ENCODE measurements at regions not wholly inside any gene's neighbourhood (a gene's known extent, or its start where the extent isn't known, plus 50 kb on each side); places are given as distances from the start of the nearest gene placed in this dataset.
A peak's percentile ranks its signal among the peaks of the same experiment; 100 is the strongest.

DNA sequence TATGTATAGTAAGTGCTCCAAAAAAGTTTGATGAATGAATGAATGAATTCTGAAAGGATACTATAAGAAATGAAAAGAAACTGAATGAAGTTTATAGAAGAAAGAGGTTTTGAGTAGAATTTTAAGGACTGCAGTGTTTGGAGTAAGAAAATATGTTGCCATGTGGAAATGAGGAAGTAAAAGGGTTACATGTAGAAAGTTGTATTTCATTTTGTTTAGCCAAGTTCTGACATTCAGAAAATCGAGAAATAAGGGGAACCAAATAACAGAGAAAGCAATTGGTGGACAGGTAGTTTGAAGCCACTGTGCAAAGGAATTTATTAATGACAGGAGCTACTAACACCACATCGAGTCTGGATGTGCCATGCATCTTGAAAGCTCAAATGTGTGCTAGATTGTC lies 200.7 kb downstream of the SATB1 start:
- no peak for DNase-seq
- H3K27ac ChIP-seq (ENCODE audit: low read depth, low read length), result no peak overlapping the region
- no peak overlapping the region for H3K4me3 ChIP-seq (ENCODE audit: low read length in 2 of 2)
- intact Hi-C loops (cut with micrococcal nuclease), result no loop called here
- CTCF ChIA-PET (ENCODE audit: partially characterized antibody), result interaction anchor here (1.5 kb wide), 1 partner anchor 24 kb away, joined by 3 read pairs; no protein-coding TSS in a partner anchor
- no peaks in the 10 kb centered on the region for H3K36me3 ChIP-seq (ENCODE audit: insufficient read depth, low read length)
- no peaks in the 10 kb centered on the region for H3K27me3 ChIP-seq (ENCODE audit: insufficient read depth, low read length)
- Mint-ChIP-seq H3K27ac (peak overlapping the region in 1 of 7 donors; percentile 25), H3K27me3 (peaks cover 6 to 12% of the 10 kb centered on the region in 2 donors), H3K4me1 (peaks cover 4 to 7% (median 5%) of the 10 kb centered on the region in 4 donors), H3K36me3 (no peaks in the 10 kb centered on the region), H3K9me3 (peaks cover 0 to 2% (median 0%) of the 10 kb centered on the region in 8 donors), H3K4me3 (peak overlapping the region in 1 of 8 donors; percentile 46)
- no peaks in the 10 kb centered on the region for H3K9me3 ChIP-seq (ENCODE audit: control insufficient read depth in 1 of 2, low read length in 2 of 2)
- POLR2A ChIA-PET (ENCODE audit: partially characterized antibody), result no interaction called here
- no peaks in the 10 kb centered on the region for H3K4me1 ChIP-seq (ENCODE audit: insufficient read depth, low read length)

DNA sequence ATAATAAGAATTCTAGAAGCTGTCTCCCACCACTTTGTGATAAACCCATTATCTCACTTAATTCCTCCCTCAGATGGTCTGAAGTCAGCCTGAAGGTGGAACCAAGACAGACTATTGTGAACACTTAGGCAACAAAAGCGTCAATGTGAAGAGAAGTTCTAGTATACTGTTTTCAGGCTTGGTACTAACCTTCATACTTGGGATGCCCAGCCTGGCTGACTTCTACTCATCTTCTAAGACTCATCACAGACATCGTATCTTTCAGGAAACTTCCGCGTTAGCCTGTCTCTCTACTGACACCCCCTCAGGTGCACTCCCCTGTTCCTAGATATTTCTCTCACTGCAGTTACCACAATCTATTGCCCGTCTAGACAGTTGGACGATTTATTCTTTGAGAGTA lies 201.2 kb downstream of the SATB1 start:
- Histone ChIP-seq H3K9me3 (ENCODE audit: control insufficient read depth in 1 of 2, low read length in 2 of 2) (no peaks in the 10 kb centered on the region), H3K4me1 (ENCODE audit: insufficient read depth, low read length) (no peaks in the 10 kb centered on the region), H3K4me3 (ENCODE audit: low read length in 2 of 2) (no peak overlapping the region), H3K27me3 (ENCODE audit: insufficient read depth, low read length) (no peaks in the 10 kb centered on the region), H3K27ac (ENCODE audit: low read depth, low read length) (no peak overlapping the region), H3K36me3 (ENCODE audit: insufficient read depth, low read length) (no peaks in the 10 kb centered on the region)
- ChIA-PET CTCF (ENCODE audit: partially characterized antibody) (no interaction called here), POLR2A (ENCODE audit: partially characterized antibody) (no interaction called here)
- intact Hi-C loops (cut with micrococcal nuclease), result no loop called here
- H3K4me3 Mint-ChIP-seq, result peak overlapping the region in 1 of 8 donors; percentile 46
- H3K9me3 Mint-ChIP-seq, result peaks cover 0 to 2% (median 0%) of the 10 kb centered on the region in 8 donors
- H3K4me1 Mint-ChIP-seq, result peaks cover 4 to 7% (median 5%) of the 10 kb centered on the region in 4 donors
- H3K27ac Mint-ChIP-seq, result no peak overlapping the region
- H3K36me3 Mint-ChIP-seq, result no peaks in the 10 kb centered on the region
- H3K27me3 Mint-ChIP-seq, result peaks cover 5 to 10% of the 10 kb centered on the region in 2 donors
- no peak for DNase-seq

DNA sequence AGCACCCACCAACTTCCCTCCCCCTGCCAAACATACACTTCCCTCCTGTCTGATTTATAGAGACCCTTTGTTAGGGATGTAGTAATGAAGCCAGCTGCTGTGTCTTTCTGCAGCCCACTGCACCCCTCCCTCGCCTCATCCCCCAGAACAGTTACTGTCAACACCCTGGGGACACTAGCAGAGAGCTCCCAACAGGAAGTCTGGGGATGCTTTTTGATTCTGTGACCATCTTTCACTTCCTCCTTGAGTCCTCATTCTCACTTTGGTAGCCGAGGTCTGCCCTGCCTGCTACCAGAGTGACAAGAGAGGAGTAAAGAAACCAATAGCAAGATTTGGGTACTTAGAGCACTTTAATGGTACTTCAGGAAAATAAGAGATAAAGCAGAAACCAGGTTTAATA lies 201.6 kb downstream of the SATB1 start:
- H3K4me3 Mint-ChIP-seq, result no peak overlapping the region
- intact Hi-C loops (cut with micrococcal nuclease), result no loop called here
- no peak overlapping the region for H3K27ac Mint-ChIP-seq
- peaks cover 4 to 7% (median 5%) of the 10 kb centered on the region in 4 donors for H3K4me1 Mint-ChIP-seq
- H3K36me3 ChIP-seq (ENCODE audit: insufficient read depth, low read length), result no peaks in the 10 kb centered on the region
- H3K4me3 ChIP-seq (ENCODE audit: low read length in 2 of 2), result no peak overlapping the region
- H3K27me3 ChIP-seq (ENCODE audit: insufficient read depth, low read length), result no peaks in the 10 kb centered on the region
- no peak for DNase-seq
- no peaks in the 10 kb centered on the region for H3K4me1 ChIP-seq (ENCODE audit: insufficient read depth, low read length)
- H3K9me3 ChIP-seq (ENCODE audit: control insufficient read depth in 1 of 2, low read length in 2 of 2), result no peaks in the 10 kb centered on the region
- ChIA-PET CTCF (ENCODE audit: partially characterized antibody) (no interaction called here), POLR2A (ENCODE audit: partially characterized antibody) (no interaction called here)
- peaks cover 0 to 2% (median 0%) of the 10 kb centered on the region in 8 donors for H3K9me3 Mint-ChIP-seq
- no peak overlapping the region for H3K27ac ChIP-seq (ENCODE audit: low read depth, low read length)
- H3K36me3 Mint-ChIP-seq, result no peaks in the 10 kb centered on the region
- H3K27me3 Mint-ChIP-seq, result peaks cover 5 to 9% of the 10 kb centered on the region in 2 donors

DNA sequence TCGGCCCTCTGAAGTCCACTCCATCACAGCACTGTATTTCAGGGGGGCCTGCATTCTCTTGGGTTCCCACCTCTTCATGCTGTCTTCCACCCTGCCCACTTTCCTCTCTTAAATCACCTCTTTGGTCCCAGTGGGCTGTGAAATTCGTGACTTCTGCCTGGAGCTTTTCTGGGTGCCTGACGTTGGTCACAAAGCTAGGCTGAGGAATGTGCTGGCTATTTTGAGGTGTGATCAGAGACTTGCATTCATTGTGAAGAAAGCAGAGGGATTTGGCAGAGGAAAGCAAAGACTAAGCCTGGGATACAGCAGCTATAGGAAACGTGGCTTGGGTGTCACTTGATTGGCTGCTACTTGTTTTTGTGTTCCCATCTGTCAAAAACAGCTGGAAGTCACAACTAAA lies 202.5 kb downstream of the SATB1 start:
- no peaks in the 10 kb centered on the region for H3K4me1 ChIP-seq (ENCODE audit: insufficient read depth, low read length)
- ChIA-PET POLR2A (ENCODE audit: partially characterized antibody) (no interaction called here), CTCF (ENCODE audit: partially characterized antibody) (no interaction called here)
- DNase-seq, result no peak
- Mint-ChIP-seq H3K36me3 (no peaks in the 10 kb centered on the region), H3K4me3 (no peak overlapping the region), H3K9me3 (no peaks in the 10 kb centered on the region), H3K4me1 (peaks cover 4 to 6% (median 5%) of the 10 kb centered on the region in 4 donors), H3K27ac (no peak overlapping the region), H3K27me3 (peaks cover 4 to 5% of the 10 kb centered on the region in 2 donors)
- H3K27me3 ChIP-seq (ENCODE audit: insufficient read depth, low read length), result no peaks in the 10 kb centered on the region
- H3K36me3 ChIP-seq (ENCODE audit: insufficient read depth, low read length), result no peaks in the 10 kb centered on the region
- no peaks in the 10 kb centered on the region for H3K9me3 ChIP-seq (ENCODE audit: control insufficient read depth in 1 of 2, low read length in 2 of 2)
- intact Hi-C loops (cut with micrococcal nuclease), result no loop called here
- no peak overlapping the region for H3K27ac ChIP-seq (ENCODE audit: low read depth, low read length)
- no peak overlapping the region for H3K4me3 ChIP-seq (ENCODE audit: low read length in 2 of 2)

DNA sequence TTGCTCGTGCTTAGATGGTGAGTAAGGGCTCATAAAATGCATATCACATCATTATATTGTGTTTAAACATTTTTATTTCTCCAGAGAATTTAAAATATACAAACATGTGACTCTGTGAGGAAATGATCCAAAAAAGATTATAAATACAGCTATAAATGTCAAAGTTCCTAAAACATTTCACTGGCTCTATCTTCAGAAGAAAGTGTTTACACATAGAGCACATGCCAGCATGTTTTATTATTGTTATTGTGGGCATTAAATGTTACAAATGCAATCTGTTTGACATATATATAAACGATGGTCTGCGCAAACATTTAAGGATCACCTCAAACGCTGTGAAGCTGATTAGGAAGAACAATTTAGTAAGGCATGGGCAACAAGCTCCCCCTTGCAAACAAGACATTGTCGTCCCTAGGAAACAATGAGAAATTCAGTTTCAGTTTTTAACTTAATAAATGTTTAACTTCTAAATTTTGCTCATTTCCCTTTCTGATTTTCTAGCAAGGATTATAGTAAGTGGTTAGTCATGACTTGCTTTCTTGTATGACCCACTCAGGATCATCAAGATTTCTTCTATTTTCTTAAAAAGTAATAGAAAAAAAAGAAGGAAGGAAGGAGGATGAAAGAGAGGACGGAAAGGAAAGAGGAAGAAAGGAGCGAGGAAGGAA lies 207.5 kb downstream of the SATB1 start:
- H3K36me3 ChIP-seq (ENCODE audit: insufficient read depth, low read length), result no peaks in the 10 kb centered on the region
- H3K4me3 ChIP-seq (ENCODE audit: low read length in 2 of 2), result no peak overlapping the region
- no peaks in the 10 kb centered on the region for H3K4me1 ChIP-seq (ENCODE audit: insufficient read depth, low read length)
- no peak overlapping the region for H3K27ac ChIP-seq (ENCODE audit: low read depth, low read length)
- H3K4me3 Mint-ChIP-seq, result no peak overlapping the region
- peaks cover 0 to 4% (median 2%) of the 10 kb centered on the region in 4 donors for H3K4me1 Mint-ChIP-seq
- no peak overlapping the region for H3K27ac Mint-ChIP-seq
- POLR2A ChIA-PET (ENCODE audit: partially characterized antibody), result no interaction called here
- H3K36me3 Mint-ChIP-seq, result no peaks in the 10 kb centered on the region
- no peak for DNase-seq
- H3K27me3 ChIP-seq (ENCODE audit: insufficient read depth, low read length), result no peaks in the 10 kb centered on the region
- CTCF ChIA-PET (ENCODE audit: partially characterized antibody), result no interaction called here
- H3K9me3 ChIP-seq (ENCODE audit: control insufficient read depth in 1 of 2, low read length in 2 of 2), result no peaks in the 10 kb centered on the region
- peaks cover 0 to 2% (median 0%) of the 10 kb centered on the region in 8 donors for H3K9me3 Mint-ChIP-seq
- intact Hi-C loops (cut with micrococcal nuclease), result no loop called here
- H3K27me3 Mint-ChIP-seq, result peaks cover 0 to 1% of the 10 kb centered on the region in 2 donors

DNA sequence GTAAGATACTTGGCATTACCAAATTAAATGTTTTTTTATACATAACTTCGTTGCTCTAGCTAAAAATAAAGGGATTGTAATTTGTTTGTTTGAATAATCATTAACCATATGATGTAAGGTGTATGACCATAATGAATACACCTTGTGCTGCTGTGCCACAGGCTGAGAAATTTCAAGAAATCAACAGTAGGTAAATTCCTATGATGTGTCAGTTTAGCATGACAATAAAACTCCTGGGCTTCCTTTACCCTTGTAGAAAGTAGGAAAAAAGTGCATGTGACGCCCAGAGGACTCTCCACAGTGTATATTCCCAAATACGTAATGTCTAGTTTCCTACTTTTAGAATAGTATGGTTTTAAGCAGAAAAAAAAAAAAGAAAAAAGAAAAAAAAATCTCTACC lies 208.1 kb downstream of the SATB1 start:
- H3K4me1 ChIP-seq (ENCODE audit: insufficient read depth, low read length), result no peaks in the 10 kb centered on the region
- H3K27me3 ChIP-seq (ENCODE audit: insufficient read depth, low read length), result no peaks in the 10 kb centered on the region
- CTCF ChIA-PET (ENCODE audit: partially characterized antibody), result no interaction called here
- Mint-ChIP-seq H3K4me1 (peaks cover 0 to 4% (median 2%) of the 10 kb centered on the region in 4 donors), H3K27ac (no peak overlapping the region), H3K9me3 (peaks cover 0 to 2% (median 0%) of the 10 kb centered on the region in 8 donors), H3K4me3 (no peak overlapping the region), H3K36me3 (no peaks in the 10 kb centered on the region), H3K27me3 (no peaks in the 10 kb centered on the region)
- POLR2A ChIA-PET (ENCODE audit: partially characterized antibody), result no interaction called here
- H3K36me3 ChIP-seq (ENCODE audit: insufficient read depth, low read length), result no peaks in the 10 kb centered on the region
- H3K9me3 ChIP-seq (ENCODE audit: control insufficient read depth in 1 of 2, low read length in 2 of 2), result no peaks in the 10 kb centered on the region
- DNase-seq, result no peak
- no peak overlapping the region for H3K4me3 ChIP-seq (ENCODE audit: low read length in 2 of 2)
- H3K27ac ChIP-seq (ENCODE audit: low read depth, low read length), result no peak overlapping the region
- intact Hi-C loops (cut with micrococcal nuclease), result no loop called here

DNA sequence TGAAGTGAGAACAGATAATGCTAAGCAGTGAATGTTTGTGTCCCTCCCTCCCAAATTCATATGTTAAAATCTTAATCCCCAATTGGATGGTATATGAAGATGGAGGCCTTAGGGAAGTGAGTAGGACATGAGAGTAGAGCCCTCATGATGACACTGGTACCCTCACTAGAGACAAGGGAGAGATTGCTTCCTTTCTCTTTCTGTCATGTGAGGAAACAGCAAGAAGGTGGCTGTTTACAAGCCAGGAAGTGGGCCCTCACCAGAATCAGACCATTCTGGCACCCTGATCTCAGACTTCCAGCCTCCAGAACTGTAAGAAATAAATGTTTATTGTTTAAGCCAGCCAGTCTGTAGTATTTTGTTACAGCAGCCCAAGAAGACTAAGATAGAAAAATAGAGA lies 209.5 kb downstream of the SATB1 start:
- H3K9me3 ChIP-seq (ENCODE audit: control insufficient read depth in 1 of 2, low read length in 2 of 2), result no peaks in the 10 kb centered on the region
- H3K4me3 ChIP-seq (ENCODE audit: low read length in 2 of 2), result no peak overlapping the region
- Mint-ChIP-seq H3K4me3 (no peak overlapping the region), H3K27ac (peak overlapping the region in 3 of 7 donors; percentile 0 to 53 (median 29)), H3K27me3 (no peaks in the 10 kb centered on the region), H3K9me3 (peaks cover 0 to 2% (median 0%) of the 10 kb centered on the region in 8 donors), H3K36me3 (no peaks in the 10 kb centered on the region), H3K4me1 (peaks cover 0 to 4% (median 2%) of the 10 kb centered on the region in 4 donors)
- no peak overlapping the region for H3K27ac ChIP-seq (ENCODE audit: low read depth, low read length)
- POLR2A ChIA-PET (ENCODE audit: partially characterized antibody), result no interaction called here
- H3K36me3 ChIP-seq (ENCODE audit: insufficient read depth, low read length), result no peaks in the 10 kb centered on the region
- CTCF ChIA-PET (ENCODE audit: partially characterized antibody), result no interaction called here
- no peak for DNase-seq
- H3K27me3 ChIP-seq (ENCODE audit: insufficient read depth, low read length), result no peaks in the 10 kb centered on the region
- H3K4me1 ChIP-seq (ENCODE audit: insufficient read depth, low read length), result no peaks in the 10 kb centered on the region
- intact Hi-C loops (cut with micrococcal nuclease), result no loop called here

Data from CD4-positive, alpha-beta memory T cell (primary cell).